22Rv1 (cell line): ENCODE measurements at regions not wholly inside any gene's neighbourhood (a gene's known extent, or its start where the extent isn't known, plus 50 kb on each side); places are given as distances from the start of the nearest gene placed in this dataset.

Experiments used
- H3K27ac ChIP-seq: fragments of 450-650 bp; 2 replicates; pipeline ENCODE4 v1.5.1; 2017
- ZFX ChIP-seq: fragments of 450-650 bp; IDR thresholded peaks from 2 replicates; pipeline ENCODE4 v1.6.1; 2017; ENCODE audit warnings: antibody characterized with exemption, borderline replicate concordance
- TF ChIP-seq, protein P1 (sequence below): fragments of 450-650 bp; IDR thresholded peaks from 2 replicates; pipeline ENCODE4 v1.5.1; 2017; ENCODE audit warnings: mild to moderate bottlenecking

DNA sequence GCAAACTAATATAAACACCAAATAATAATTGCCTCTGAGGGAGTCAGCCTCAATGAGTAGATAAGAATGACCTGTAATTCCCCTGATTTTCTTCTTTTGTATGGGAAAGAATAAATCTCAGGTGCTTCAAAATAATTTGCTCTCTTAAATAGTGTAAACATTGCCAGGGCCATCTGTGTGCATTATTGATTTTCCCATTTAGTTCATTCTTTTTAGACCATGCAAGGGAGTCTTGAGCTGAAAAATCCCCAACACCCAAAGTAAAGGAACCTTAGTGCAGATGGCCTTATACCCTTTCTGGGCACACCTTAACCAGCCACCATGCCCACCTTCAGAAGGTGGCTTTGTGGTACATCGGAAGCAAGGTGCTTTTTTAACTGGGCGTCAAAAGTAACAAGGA, 267.2 kb downstream of the TMEM114 start:
- TF ChIP-seq ZFX = no peak
- TF ChIP-seq, protein P1, sequence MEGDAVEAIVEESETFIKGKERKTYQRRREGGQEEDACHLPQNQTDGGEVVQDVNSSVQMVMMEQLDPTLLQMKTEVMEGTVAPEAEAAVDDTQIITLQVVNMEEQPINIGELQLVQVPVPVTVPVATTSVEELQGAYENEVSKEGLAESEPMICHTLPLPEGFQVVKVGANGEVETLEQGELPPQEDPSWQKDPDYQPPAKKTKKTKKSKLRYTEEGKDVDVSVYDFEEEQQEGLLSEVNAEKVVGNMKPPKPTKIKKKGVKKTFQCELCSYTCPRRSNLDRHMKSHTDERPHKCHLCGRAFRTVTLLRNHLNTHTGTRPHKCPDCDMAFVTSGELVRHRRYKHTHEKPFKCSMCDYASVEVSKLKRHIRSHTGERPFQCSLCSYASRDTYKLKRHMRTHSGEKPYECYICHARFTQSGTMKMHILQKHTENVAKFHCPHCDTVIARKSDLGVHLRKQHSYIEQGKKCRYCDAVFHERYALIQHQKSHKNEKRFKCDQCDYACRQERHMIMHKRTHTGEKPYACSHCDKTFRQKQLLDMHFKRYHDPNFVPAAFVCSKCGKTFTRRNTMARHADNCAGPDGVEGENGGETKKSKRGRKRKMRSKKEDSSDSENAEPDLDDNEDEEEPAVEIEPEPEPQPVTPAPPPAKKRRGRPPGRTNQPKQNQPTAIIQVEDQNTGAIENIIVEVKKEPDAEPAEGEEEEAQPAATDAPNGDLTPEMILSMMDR = no peak
- H3K27ac ChIP-seq = no peak overlapping the region

DNA sequence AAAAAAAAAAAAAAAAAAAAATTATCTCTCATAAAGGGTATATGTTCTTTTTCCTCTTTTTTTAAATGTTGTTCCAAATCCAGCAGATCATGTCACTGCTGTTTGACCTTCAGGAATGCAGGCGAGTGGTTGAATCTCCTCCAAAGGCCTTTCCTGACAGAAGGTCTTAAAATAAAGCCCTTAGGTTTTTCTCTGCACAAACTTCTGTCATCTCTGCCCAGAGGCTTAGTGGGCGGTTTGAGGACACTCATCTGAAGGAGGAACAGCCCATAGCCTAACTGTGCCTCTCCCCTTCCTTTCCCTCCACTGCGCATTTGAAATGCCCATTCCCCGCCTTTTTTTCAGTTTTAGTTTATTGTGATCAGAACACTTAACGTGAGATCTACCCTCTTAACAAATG, 270.2 kb downstream of the TMEM114 start:
- TF ChIP-seq, protein P1 = no peak
- TF ChIP-seq ZFX = no peak

DNA sequence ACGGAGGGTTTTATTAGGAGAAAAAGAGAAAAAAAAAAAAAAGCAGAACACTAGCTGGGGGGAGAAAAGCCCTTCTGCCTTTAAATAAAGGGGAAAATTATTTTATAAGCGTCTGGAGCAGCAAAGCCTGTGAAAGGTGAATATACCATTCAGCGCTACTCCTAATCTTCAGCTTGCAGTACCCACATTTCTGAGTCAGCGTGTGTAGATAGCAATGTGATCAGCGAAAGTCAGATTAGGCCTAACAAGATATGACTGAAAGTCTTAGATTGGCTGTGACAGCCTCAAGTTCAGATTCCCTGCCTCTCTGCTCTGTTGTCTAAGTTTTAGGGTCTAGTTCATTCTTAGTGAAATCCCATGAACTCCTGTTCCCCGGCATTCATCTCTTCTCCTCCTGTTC, 279.5 kb downstream of the TMEM114 start:
- H3K27ac ChIP-seq = no peak overlapping the region
- TF ChIP-seq, protein P1 = no peak
- no peak for TF ChIP-seq ZFX

More for the DNA sequence above, 270.2 kb downstream of the TMEM114 start:
- H3K27ac ChIP-seq = no peak overlapping the region

DNA sequence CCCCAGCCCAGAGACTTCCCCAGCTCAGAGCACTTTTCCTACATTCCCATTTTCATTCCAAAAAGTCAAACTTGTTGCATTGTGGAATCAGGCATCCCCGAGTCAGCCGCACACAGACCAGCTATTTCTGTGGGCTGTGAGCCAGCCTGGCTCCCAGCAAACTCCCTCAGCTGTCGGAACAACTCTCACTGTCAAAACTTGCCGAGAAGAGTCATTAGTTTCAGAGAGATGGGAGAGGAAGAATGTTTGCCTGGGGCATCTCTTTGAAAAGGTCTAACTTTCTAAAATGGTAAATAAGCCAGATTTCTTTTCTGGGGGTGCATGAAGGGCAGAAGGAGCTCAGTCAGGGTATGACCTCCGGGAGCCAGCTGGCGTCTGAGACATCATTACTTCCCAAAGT, 280.0 kb downstream of the TMEM114 start:
- TF ChIP-seq, protein P1 = no peak
- TF ChIP-seq ZFX = no peak
- H3K27ac ChIP-seq = no peak overlapping the region

DNA sequence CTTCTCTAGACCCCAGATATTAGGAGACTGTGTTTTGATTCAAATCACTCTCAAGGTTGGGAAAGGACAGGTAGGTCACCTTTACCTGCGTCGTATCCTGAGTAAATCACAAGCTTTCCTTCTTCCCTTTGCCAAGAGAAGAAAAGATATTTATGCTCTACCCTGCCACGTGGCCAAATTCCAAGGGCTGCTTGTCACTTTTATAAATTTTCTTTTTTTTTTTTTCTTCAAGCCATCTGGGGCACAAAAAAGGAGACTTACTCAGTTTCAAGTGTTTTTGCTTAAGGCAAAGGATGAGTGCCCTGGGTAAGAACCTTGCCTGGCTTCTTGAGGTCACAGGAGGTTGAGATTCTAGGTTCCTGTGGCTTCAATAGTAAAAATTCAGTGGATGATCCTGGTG, 285.1 kb downstream of the TMEM114 start:
- no peak for TF ChIP-seq ZFX
- TF ChIP-seq, protein P1 = no peak
- no peak overlapping the region for H3K27ac ChIP-seq

DNA sequence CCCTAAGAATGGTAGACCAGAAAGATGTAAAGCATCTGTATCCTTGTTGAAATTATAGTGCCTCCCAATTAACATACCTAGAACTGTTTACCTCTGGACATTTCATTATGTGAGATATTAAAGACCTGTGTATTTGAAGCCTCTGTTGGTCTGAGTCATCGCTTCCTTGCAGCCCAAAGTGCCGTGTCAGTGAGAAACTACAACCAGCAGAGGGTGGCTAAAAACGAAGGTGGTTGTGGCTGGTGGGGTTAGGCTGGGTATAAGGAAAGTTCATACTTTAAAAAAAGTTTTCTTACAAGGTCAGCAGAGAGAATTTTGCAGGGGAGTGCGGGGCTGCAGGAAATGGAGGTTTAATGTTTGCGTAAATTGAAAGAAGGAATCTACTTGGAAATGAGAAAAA, 290.7 kb downstream of the TMEM114 start:
- no peak overlapping the region for H3K27ac ChIP-seq
- TF ChIP-seq, protein P1 = no peak

DNA sequence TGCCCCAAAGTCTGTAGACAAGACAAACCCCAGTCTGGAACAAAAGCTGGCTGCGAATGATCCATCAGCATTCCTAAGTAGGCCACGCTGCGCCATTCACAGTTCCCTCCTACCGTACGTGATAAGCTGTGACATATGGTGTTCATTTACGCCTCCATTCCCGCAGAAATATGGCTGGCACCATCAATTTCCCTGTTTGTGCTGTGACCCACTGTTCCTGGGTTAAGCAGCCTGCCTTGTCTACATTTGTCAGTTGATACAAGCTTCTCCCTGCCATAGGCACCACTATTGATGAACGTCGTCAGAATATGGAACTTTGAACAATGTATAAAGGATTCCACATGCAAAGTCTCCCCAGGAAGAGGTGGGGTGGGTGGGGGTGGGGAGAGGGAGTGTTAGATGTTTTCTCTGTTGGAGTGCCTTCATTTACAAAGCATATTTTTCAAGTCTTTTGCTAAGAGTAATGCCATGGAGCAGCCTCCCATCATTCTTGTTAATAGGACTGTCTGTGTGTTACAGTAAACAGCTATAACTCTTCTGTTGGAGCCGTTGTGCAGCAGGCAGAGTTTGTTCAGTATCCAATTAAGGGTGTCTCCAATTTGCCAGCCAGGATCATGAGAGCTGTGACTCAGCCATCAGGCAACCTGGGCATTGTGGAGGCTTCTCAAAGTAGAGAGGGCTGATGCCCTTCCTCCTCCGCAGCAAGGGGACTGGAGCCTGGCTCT, 294.6 kb downstream of the TMEM114 start:
- H3K27ac ChIP-seq = no peak overlapping the region
- TF ChIP-seq ZFX = no peak
- TF ChIP-seq, protein P1 = no peak
